PC-9 (cell line): ENCODE measurements at regions not wholly inside any gene's neighbourhood (a gene's known extent, or its start where the extent isn't known, plus 50 kb on each side); places are given as distances from the start of the nearest gene placed in this dataset.

ENCODE experiments used
- BruUV-seq: library from RNA; stranded (reverse); fragments of 400-500 nt; replicated peaks from 2 replicates; lab custom pipeline; 2021; lab: Mats Ljungman, UMichigan
- CTCF ChIA-PET: fragments of 300-600 bp; sonication (Branson Sonifier 250); formaldehyde crosslinking; loops from one replicate; lab custom pipeline; 2022; ENCODE audit warnings: antibody characterized with exemption; lab: Charles Lee
- POLR2A ChIA-PET: fragments of 300-600 bp; sonication (Branson Sonifier 250); formaldehyde crosslinking; loops from one replicate; lab custom pipeline; 2022; ENCODE audit warnings: antibody characterized with exemption; ENCODE audit not compliant: unreplicated experiment; lab: Charles Lee
- DNase-seq, 2 experiments: peaks; one replicate each; pipeline versions ENCODE4 v3.0.0 to v3.0.0-alpha.2; 2015 to 2022; ENCODE audit warnings: mixed read lengths in 1 of 2
- H2AFZ ChIP-seq: fragments of 200-600 bp; sonication (generic); 2 replicates; pipeline ENCODE4 v1.8.1; 2017; ENCODE audit warnings: antibody characterized with exemption
- H3F3A ChIP-seq: fragments of 200-600 bp; sonication (generic); 2 replicates; pipeline ENCODE4 v1.8.1; 2017; ENCODE audit warnings: antibody characterized with exemption, mild to moderate bottlenecking, low read depth; ENCODE audit not compliant: insufficient read depth
- H3K27ac ChIP-seq: fragments of 200-600 bp; sonication (generic); 2 replicates; pipeline ENCODE4 v1.6.1; 2016; ENCODE audit warnings: mixed run types
- H3K27me3 ChIP-seq: fragments of 200-600 bp; sonication (generic); 2 replicates; pipeline ENCODE4 v1.6.1; 2016; ENCODE audit warnings: low read depth, mixed run types; ENCODE audit not compliant: insufficient read depth
- H3K36me3 ChIP-seq: fragments of 200-600 bp; sonication (generic); 2 replicates; pipeline ENCODE4 v1.6.1; 2016; ENCODE audit warnings: low read depth, mixed run types
- H3K4me1 ChIP-seq: fragments of 200-600 bp; sonication (generic); replicated peaks from 2 replicates; pipeline ENCODE4 v1.6.1; 2016; ENCODE audit warnings: mixed run types; ENCODE audit not compliant: insufficient read depth
- H3K4me2 ChIP-seq: fragments of 200-600 bp; sonication (generic); 2 replicates; pipeline ENCODE4 v1.6.1; 2017; ENCODE audit warnings: mixed run types
- H3K4me3 ChIP-seq: fragments of 200-600 bp; sonication (generic); 2 replicates; pipeline ENCODE4 v1.6.1; 2016; ENCODE audit warnings: mixed run types
- H3K79me2 ChIP-seq: fragments of 200-600 bp; sonication (generic); 2 replicates; pipeline ENCODE4 v1.6.1; 2017; ENCODE audit warnings: low read depth, mixed run types
- H3K9me2 ChIP-seq: fragments of 200-600 bp; sonication (generic); 2 replicates; pipeline ENCODE4 v1.8.1; 2017; ENCODE audit warnings: mild to moderate bottlenecking; ENCODE audit not compliant: insufficient read depth
- H3K9me3 ChIP-seq: fragments of 200-600 bp; sonication (generic); 2 replicates; pipeline ENCODE4 v1.8.1; 2016; ENCODE audit warnings: low read depth; ENCODE audit not compliant: insufficient read depth
- H4K20me1 ChIP-seq: fragments of 200-600 bp; sonication (generic); 2 replicates; pipeline ENCODE4 v1.8.1; 2017; ENCODE audit not compliant: insufficient read depth
- EZH2 ChIP-seq: fragments of 200-600 bp; sonication (generic); IDR thresholded peaks from 2 replicates; pipeline ENCODE4 v1.8.0; 2017; ENCODE audit warnings: antibody characterized with exemption, low read depth
- intact Hi-C: fragments of 100-400 bp; cut with micrococcal nuclease; formaldehyde crosslinking; loops from one replicate; pipeline ENCODE4 v1.10.0; 2022; ENCODE audit not compliant: unreplicated experiment
- TF ChIP-seq, protein P1 (sequence below): fragments of 200-600 bp; sonication (generic); conservative IDR thresholded peaks from 2 replicates; pipeline ENCODE4 v1.6.1; 2017; ENCODE audit warnings: mixed run types, antibody characterized with exemption, mild to moderate bottlenecking, moderate library complexity

DNA sequence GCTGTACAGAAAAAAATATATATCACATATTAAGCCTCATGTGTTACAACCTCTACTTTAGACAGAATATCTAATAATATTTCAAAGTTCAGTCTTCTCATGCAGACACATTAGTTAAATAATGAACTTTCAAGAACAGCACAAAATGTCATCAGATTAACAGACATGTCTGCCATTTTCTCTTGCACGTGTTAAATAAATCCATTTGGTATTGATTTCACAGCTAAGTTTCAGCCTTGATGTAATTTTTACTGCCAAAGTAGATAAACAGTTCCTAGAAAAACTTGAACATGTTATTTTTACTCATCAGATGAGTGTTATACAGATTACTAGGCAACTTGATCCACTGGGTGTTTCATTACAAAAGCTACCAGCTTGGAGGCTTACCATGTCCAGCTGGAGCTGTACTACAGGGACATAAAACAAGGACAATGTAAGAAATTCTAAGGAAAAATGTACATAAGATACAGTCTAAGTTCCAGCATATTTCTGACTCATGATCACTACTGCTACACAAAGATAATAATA lies 290.7 kb upstream of the DDX18 start:
- no peak overlapping the region for H2AFZ ChIP-seq
- H3K79me2 ChIP-seq: no peaks in the 10 kb centered on the region
- H3K36me3 ChIP-seq: no peaks in the 10 kb centered on the region
- BruUV-seq: no TSS peak
- peaks cover 8% of the 10 kb centered on the region; the same call in 1 of the 2 replicates for H3K27me3 ChIP-seq
- no peak for TF ChIP-seq EZH2
- no peak for DNase-seq
- H3K27ac ChIP-seq: no peak overlapping the region
- no peaks in the 10 kb centered on the region for H3K9me2 ChIP-seq
- H3K4me1 ChIP-seq: no peaks in the 10 kb centered on the region
- ChIA-PET POLR2A (no interaction called here), CTCF (no interaction called here)
- H3K9me3 ChIP-seq: no peaks in the 10 kb centered on the region
- H4K20me1 ChIP-seq: no peaks in the 10 kb centered on the region
- no peak overlapping the region for H3K4me3 ChIP-seq
- H3F3A ChIP-seq: no peaks in the 10 kb centered on the region
- no peak overlapping the region for H3K4me2 ChIP-seq
- intact Hi-C loops: no loop called here

- H4K20me1 ChIP-seq: no peaks in the 10 kb centered on the region
- intact Hi-C loops: no loop called here
Measured at GRCh38 chr2:117536139-117536538, 278.4 kb upstream of the DDX18 start.

GRCh38 chr2:117537032-117537431 lies 277.5 kb upstream of the DDX18 start:
- no TSS peak for BruUV-seq
- Histone ChIP-seq H3K9me2 (no peaks in the 10 kb centered on the region), H3K9me3 (no peaks in the 10 kb centered on the region), H3F3A (no peaks in the 10 kb centered on the region), H3K27ac (no peak overlapping the region), H3K36me3 (no peaks in the 10 kb centered on the region), H4K20me1 (no peaks in the 10 kb centered on the region), H3K4me2 (no peak overlapping the region), H3K4me3 (no peak overlapping the region), H2AFZ (no peak overlapping the region), H3K27me3 (no peaks in the 10 kb centered on the region), H3K4me1 (no peaks in the 10 kb centered on the region), H3K79me2 (no peaks in the 10 kb centered on the region)
- no peak for DNase-seq
- intact Hi-C loops: no loop called here
- TF ChIP-seq, protein P1, sequence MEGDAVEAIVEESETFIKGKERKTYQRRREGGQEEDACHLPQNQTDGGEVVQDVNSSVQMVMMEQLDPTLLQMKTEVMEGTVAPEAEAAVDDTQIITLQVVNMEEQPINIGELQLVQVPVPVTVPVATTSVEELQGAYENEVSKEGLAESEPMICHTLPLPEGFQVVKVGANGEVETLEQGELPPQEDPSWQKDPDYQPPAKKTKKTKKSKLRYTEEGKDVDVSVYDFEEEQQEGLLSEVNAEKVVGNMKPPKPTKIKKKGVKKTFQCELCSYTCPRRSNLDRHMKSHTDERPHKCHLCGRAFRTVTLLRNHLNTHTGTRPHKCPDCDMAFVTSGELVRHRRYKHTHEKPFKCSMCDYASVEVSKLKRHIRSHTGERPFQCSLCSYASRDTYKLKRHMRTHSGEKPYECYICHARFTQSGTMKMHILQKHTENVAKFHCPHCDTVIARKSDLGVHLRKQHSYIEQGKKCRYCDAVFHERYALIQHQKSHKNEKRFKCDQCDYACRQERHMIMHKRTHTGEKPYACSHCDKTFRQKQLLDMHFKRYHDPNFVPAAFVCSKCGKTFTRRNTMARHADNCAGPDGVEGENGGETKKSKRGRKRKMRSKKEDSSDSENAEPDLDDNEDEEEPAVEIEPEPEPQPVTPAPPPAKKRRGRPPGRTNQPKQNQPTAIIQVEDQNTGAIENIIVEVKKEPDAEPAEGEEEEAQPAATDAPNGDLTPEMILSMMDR: no peak
- no peak for TF ChIP-seq EZH2
- CTCF ChIA-PET: no interaction called here
- POLR2A ChIA-PET: no interaction called here

More at GRCh38 chr2:117536139-117536538, 278.4 kb upstream of the DDX18 start:
- Histone ChIP-seq H3K27me3 (no peaks in the 10 kb centered on the region), H2AFZ (no peak overlapping the region), H3K9me3 (no peaks in the 10 kb centered on the region), H3K4me1 (no peaks in the 10 kb centered on the region), H3K4me2 (no peak overlapping the region), H3K36me3 (no peaks in the 10 kb centered on the region), H3K9me2 (no peaks in the 10 kb centered on the region), H3K27ac (no peak overlapping the region), H3K79me2 (no peaks in the 10 kb centered on the region), H3K4me3 (no peak overlapping the region), H3F3A (no peaks in the 10 kb centered on the region)
- ChIA-PET CTCF (no interaction called here), POLR2A (no interaction called here)
- no TSS peak for BruUV-seq
- DNase-seq: no peak
- TF ChIP-seq EZH2: no peak
- TF ChIP-seq, protein P1: peak; percentile 56; the same call in 1 of the 2 replicates

DNA sequence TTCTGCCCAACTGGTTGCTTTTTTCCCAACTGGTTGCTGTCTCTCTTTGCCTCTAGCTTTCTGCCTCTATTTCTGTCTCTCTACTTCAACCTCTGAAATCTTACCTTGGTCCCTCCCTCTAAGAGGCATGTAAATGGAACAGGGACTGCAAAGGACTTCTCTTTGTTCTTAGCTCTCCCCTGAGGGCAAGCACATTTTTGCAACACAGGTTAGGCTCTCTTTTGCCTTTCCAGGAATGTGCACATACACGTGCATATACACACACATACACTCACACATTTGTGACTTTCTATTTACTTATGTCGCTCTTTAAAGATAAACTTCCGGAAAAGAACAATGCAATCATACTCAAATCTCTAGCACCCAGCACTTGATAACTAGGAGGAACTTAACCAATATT lies 262.6 kb upstream of the DDX18 start:
- no peaks in the 10 kb centered on the region for H3K79me2 ChIP-seq
- no peaks in the 10 kb centered on the region for H3K4me1 ChIP-seq
- no peak overlapping the region for H3K27ac ChIP-seq
- no peaks in the 10 kb centered on the region for H3K9me2 ChIP-seq
- H3K27me3 ChIP-seq: peaks cover 13% of the 10 kb centered on the region
- no peaks in the 10 kb centered on the region for H3F3A ChIP-seq
- CTCF ChIA-PET: no interaction called here
- no TSS peak for BruUV-seq
- TF ChIP-seq, protein P1: no peak
- no peak for TF ChIP-seq EZH2
- POLR2A ChIA-PET: no interaction called here
- intact Hi-C loops: no loop called here
- H4K20me1 ChIP-seq: no peaks in the 10 kb centered on the region
- H3K4me2 ChIP-seq: no peak overlapping the region
- no peaks in the 10 kb centered on the region for H3K36me3 ChIP-seq
- H3K9me3 ChIP-seq: no peaks in the 10 kb centered on the region
- no peak overlapping the region for H2AFZ ChIP-seq
- DNase-seq: no peak
- no peak overlapping the region for H3K4me3 ChIP-seq
